Left lung (tissue), 4 donors: ENCODE measurements at regions not wholly inside any gene's neighbourhood (a gene's known extent, or its start where the extent isn't known, plus 50 kb on each side); places are given as distances from the start of the nearest gene placed in this dataset.

Experiments used
- ATAC-seq: fragments of 200-7000 bp; cut with Tn5 transposase; one replicate; pipeline ENCODE4 v1.9.1; 2020; ENCODE audit warnings: moderate library complexity
- DNase-seq, 4 donors: peaks; one replicate each; pipeline ENCODE4 v3.0.0-alpha.2; 2013 to 2020
- H3K27ac ChIP-seq, 2 donors: fragments of 200-600 bp; sonication (generic) in 1 of 2; one replicate each; pipeline versions ENCODE4 v1.5.0 to v1.8.0; 2020 to 2021
- H3K27me3 ChIP-seq, 2 donors: fragments of 200-600 bp; sonication (generic) in 1 of 2; one replicate each; pipeline versions ENCODE4 v1.5.0 to v1.8.0; 2020 to 2021
- H3K36me3 ChIP-seq, 2 donors: fragments of 200-600 bp; sonication (generic) in 1 of 2; one replicate each; pipeline versions ENCODE4 v1.5.0 to v1.8.0; 2020 to 2021
- H3K4me1 ChIP-seq, 2 donors: fragments of 200-600 bp; one replicate each; pipeline ENCODE4 v1.8.0; 2021
- H3K4me3 ChIP-seq, 2 donors: fragments of 200-600 bp; sonication (generic) in 1 of 2; one replicate each; pipeline versions ENCODE4 v1.5.0 to v1.8.0; 2020 to 2021; ENCODE audit warnings: mild to moderate bottlenecking in 1 of 2
- H3K9me3 ChIP-seq, 2 donors: fragments of 200-600 bp; sonication (generic) in 1 of 2; one replicate each; pipeline versions ENCODE4 v1.5.0 to v1.8.0; 2020 to 2021
- CTCF ChIP-seq, 2 donors: fragments of 200-600 bp; sonication (generic) in 1 of 2; IDR thresholded peaks; one replicate each; pipeline versions ENCODE4 v1.5.0 to v1.8.0; 2021; ENCODE audit warnings: antibody characterized with exemption in 2 of 2
- intact Hi-C, 2 donors: fragments of 100-400 bp; cut with DNase I; formaldehyde crosslinking; loops; one replicate each; pipeline versions ENCODE4 v1.11.2 to v1.14.2; 2022
- donor health status: DM: no; HTN: yes; CAD: no.
- donor health status: DM: no; HTN: no; CAD: no.

DNA sequence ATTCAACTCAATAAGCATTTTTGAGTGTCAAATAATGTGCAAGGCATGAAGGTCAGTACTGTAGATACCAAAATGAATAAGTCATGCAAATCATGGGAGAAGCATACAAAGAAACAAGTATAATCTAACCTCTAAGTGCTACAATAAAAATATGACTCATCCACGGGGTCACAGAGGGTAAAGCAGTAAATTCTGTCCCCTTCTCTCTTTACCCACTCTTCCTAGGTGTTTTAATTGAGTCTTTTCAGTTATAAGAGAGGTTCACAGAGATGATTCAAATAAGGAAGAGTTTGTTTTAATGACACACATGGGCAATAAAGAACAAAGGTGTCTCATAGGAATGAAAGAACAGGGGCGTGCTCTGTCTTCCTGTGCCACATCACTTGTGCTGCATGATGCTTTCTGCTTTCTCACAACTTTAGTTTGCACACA is 71.5 kb upstream of the DAAM1 start:
- Histone ChIP-seq H3K9me3 (no peaks in the 10 kb centered on the region), H3K27ac (no peak overlapping the region), H3K4me3 (no peak overlapping the region), H3K4me1 (no peaks in the 10 kb centered on the region), H3K36me3 (no peaks in the 10 kb centered on the region), H3K27me3 (no peaks in the 10 kb centered on the region)
- DNase-seq (no peak), ATAC-seq (no peak)
- TF ChIP-seq CTCF (IDR thresholded peaks at IDR 0.05), result no peak
- intact Hi-C loops, result no loop called here

GRCh38 chr14:59117754-59118528 is 70.5 kb upstream of the DAAM1 start:
- H3K27me3 ChIP-seq, result no peaks in the 10 kb centered on the region
- intact Hi-C loops, result no loop called here
- H3K9me3 ChIP-seq, result no peaks in the 10 kb centered on the region
- DNase-seq (no peak), ATAC-seq (no peak)
- no peaks in the 10 kb centered on the region for H3K4me1 ChIP-seq
- no peak overlapping the region for H3K27ac ChIP-seq
- no peak for TF ChIP-seq CTCF (IDR thresholded peaks at IDR 0.05)
- no peaks in the 10 kb centered on the region for H3K36me3 ChIP-seq
- no peak overlapping the region for H3K4me3 ChIP-seq

DNA sequence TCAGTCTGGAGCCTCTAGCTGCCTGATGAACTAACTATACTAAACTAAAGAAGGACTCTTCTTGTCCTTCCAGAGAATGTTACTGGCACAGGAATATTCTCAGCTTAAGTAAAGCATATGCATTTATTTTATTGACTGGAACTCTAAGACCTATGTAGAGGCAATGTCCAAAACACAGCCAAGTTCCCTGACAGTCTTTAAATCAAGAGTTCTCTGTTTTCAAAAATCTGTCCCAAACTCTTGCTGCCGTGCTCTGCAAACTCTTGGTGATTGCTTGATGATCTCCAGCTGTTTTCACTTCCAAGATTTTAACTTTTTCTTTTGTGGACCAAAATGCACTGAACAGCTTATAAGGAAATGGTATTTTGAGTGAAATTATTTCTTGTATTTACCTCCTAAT is 67.5 kb upstream of the DAAM1 start:
- Histone ChIP-seq H3K4me3 (no peak overlapping the region), H3K36me3 (no peaks in the 10 kb centered on the region), H3K27ac (no peak overlapping the region), H3K4me1 (no peaks in the 10 kb centered on the region), H3K27me3 (no peaks in the 10 kb centered on the region), H3K9me3 (no peaks in the 10 kb centered on the region)
- no peak for TF ChIP-seq CTCF (IDR thresholded peaks at IDR 0.05)
- intact Hi-C loops, result no loop called here
- DNase-seq (peak in 2 of 4 donors; percentile 83 to 89), ATAC-seq (no peak)

GRCh38 chr14:59123531-59123930 is 64.9 kb upstream of the DAAM1 start:
- no peaks in the 10 kb centered on the region for H3K36me3 ChIP-seq

GRCh38 chr14:59123975-59124374 is 64.5 kb upstream of the DAAM1 start:
- Histone ChIP-seq H3K36me3 (no peaks in the 10 kb centered on the region), H3K27ac (no peak overlapping the region), H3K4me1 (no peaks in the 10 kb centered on the region), H3K9me3 (no peaks in the 10 kb centered on the region), H3K27me3 (no peaks in the 10 kb centered on the region), H3K4me3 (no peak overlapping the region)
- no peak for TF ChIP-seq CTCF (IDR thresholded peaks at IDR 0.05)
- no peak for ATAC-seq
- DNase-seq, result no peak
- intact Hi-C loops, result no loop called here

More at GRCh38 chr14:59123531-59123930, 64.9 kb upstream of the DAAM1 start:
- H3K9me3 ChIP-seq, result no peaks in the 10 kb centered on the region
- no peak for ATAC-seq
- DNase-seq, result no peak
- H3K4me3 ChIP-seq, result no peak overlapping the region
- no peaks in the 10 kb centered on the region for H3K4me1 ChIP-seq
- no peaks in the 10 kb centered on the region for H3K27me3 ChIP-seq
- intact Hi-C loops, result no loop called here
- TF ChIP-seq CTCF (IDR thresholded peaks at IDR 0.05), result no peak
- H3K27ac ChIP-seq, result no peak overlapping the region
